MG63 (cell line): ENCODE measurements at regions not wholly inside any gene's neighbourhood (a gene's known extent, or its start where the extent isn't known, plus 50 kb on each side); places are given as distances from the start of the nearest gene placed in this dataset.

Experiments
- DNase-seq: peaks from one replicate; pipeline ENCODE4 v3.0.0-alpha.2; 2020
- H3K27me3 ChIP-seq: fragments of 250-450 bp; sonication (Bioruptor Pico); 2 replicates; pipeline ENCODE4 v1.5.1; 2020; ENCODE audit warnings: mild to moderate bottlenecking, moderate library complexity
- H3K36me3 ChIP-seq: fragments of 250-450 bp; sonication (Bioruptor Pico); 2 replicates; pipeline ENCODE4 v1.5.1; 2020; ENCODE audit warnings: mild to moderate bottlenecking, moderate library complexity
- H3K4me3 ChIP-seq: fragments of 250-450 bp; sonication (Bioruptor Pico); 2 replicates; pipeline ENCODE4 v1.5.1; 2020; ENCODE audit warnings: mild to moderate bottlenecking, moderate library complexity
- H3K9me3 ChIP-seq: fragments of 250-450 bp; sonication (Bioruptor Pico); 2 replicates; pipeline ENCODE4 v1.5.1; 2020; ENCODE audit warnings: mild to moderate bottlenecking, moderate library complexity

DNA sequence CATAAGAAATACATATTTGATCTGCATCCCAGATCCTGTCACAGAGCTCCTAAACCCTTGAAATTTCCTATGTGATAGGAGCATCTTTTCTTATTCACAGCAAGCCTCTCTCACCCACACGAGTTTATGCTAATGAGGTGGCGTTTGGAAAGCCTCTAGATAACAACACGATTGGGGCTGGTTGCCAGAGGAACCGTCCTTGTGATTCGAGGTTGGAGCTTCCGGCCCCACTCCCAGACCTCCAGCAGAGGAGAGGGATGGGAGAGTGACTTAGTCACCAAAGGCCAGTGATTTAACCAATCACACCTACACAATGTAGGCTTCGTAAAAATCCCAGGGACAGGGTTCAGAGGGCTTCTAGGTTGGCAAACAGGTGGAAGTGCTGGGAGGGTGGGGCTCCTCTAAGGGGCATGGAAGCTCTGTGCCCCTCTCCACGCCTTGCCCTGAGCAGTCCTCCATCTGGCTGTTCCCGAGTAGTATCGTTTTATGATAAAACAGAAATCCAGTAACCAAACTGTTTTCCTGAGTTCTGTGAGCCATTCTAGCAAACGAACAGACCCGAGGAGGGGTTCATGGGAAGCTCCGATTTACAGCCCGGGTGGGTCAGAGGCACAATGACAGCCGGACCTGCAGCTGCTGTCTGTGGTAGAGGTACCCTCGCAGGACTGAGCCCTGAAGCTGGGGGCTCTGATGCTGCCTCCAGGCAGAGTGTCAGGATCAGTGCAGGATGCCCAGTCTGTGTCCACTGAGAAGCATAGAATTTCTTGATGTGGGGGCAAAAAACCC is 238.1 kb upstream of the ARID1B start:
- Histone ChIP-seq H3K36me3 (no peaks in the 10 kb centered on the region), H3K4me3 (no peak overlapping the region), H3K9me3 (no peaks in the 10 kb centered on the region), H3K27me3 (no peaks in the 10 kb centered on the region)
- no peak for DNase-seq

DNA sequence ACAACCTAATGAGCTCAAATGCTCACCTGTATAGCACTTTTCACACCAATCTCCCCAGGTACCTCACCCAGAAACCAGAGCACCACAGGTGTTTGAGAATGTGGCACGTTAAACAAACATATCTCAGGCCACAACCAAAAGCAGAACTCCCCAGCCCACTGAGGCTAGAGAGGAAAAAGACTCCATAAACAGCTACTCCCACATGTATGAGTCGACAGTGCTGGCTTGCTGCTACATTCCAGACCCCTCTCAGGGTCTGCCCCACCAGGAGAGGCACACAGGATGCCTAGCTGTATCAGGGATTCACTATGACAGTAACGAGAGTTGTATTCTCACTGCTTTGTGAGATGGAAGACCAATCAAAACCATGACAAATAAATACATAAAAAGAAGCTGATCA is 242.6 kb upstream of the ARID1B start:
- DNase-seq, result no peak
- Histone ChIP-seq H3K9me3 (no peaks in the 10 kb centered on the region), H3K27me3 (no peaks in the 10 kb centered on the region), H3K4me3 (no peak overlapping the region), H3K36me3 (no peaks in the 10 kb centered on the region)

DNA sequence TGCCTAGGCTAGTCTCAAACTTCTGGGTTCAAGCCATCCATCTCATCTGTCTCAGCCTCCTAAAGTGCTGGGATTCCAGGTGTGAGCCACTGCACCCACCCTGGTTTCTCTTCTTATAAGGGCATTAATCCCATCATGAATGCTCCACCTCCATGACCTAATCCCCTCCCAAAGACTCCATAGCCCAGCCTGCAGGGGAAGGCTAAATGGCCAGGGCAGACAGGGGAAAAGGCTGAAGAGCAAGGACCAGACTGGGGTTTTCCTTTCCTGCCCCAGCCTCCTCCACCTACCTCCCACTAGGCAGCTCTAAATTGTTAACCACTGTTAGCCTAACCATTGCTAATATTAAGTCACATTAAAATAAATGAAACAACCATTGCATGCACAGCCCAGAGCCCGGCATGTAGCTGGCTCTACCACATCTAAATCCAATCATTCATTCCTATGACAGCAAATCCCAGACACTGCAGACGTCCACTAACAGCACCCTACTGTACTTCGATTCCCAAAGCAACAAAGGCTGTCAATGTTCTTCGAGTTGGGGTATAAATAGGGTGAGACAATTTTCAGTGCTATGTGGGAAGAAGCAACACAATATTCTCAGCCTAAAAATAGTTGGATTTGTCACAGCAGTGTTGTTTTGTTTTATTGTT is 243.2 kb upstream of the ARID1B start:
- Histone ChIP-seq H3K4me3 (no peak overlapping the region), H3K9me3 (no peaks in the 10 kb centered on the region), H3K36me3 (no peaks in the 10 kb centered on the region), H3K27me3 (no peaks in the 10 kb centered on the region)
- DNase-seq, result no peak

DNA sequence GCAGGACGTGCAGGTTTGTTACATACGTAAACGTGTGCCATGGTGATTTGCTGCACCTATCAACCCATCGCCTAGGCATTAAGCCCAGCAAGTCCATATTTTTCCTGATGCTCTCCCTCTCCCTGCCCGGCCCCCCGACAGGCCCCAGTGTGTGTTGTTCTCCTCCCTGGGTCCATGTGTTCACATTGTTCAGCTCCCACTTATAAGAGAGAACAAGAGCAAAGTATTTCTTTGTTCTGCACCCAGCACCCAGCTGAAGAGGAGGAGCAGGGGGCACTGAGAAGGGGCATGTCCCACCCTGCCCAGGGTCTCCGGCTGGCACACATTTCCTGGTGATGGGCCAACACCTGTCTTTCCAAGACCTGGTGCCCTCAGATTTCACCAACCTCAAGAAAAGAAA is 251.1 kb upstream of the ARID1B start:
- Histone ChIP-seq H3K36me3 (no peaks in the 10 kb centered on the region), H3K4me3 (no peak overlapping the region), H3K27me3 (no peaks in the 10 kb centered on the region), H3K9me3 (no peaks in the 10 kb centered on the region)
- no peak for DNase-seq

DNA sequence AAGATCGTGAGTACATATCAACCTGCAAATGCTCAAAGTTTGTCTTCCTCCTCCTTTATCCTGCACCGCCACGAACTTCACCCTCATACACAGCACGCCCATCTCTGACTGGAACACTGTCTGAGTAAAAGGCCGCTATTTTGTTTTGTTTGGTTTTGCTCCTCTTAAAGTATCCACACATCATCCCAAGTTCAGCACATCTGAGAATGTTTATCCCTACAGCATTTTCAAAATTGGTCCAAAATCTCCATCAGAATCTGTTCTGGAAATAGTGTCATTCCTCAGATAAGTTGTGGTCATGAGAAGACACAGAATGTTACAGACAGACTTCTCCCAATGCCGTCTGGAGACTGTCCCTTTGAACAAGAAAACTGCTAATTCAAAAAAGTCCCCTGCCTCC is 251.6 kb upstream of the ARID1B start:
- Histone ChIP-seq H3K36me3 (no peaks in the 10 kb centered on the region), H3K27me3 (no peaks in the 10 kb centered on the region), H3K4me3 (no peak overlapping the region), H3K9me3 (no peaks in the 10 kb centered on the region)
- no peak for DNase-seq

DNA sequence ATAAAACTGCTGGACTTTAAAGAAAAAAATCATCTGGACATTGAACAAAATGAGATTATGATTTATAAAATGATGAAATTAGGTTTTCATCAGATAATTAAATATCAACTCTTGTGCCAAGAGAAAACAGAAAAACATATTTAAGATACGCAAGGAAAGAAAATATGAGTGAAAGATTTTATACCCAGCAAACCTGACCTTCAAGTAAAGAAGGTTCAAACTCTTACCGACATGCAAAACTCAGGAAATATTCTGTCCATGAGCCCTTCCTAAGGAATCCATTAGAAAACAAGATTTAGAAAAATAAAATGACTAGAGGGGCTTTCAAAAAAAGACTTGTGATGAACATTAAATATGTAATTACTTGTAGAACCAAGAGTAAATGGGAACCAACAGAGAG is 257.2 kb upstream of the ARID1B start:
- Histone ChIP-seq H3K27me3 (no peaks in the 10 kb centered on the region), H3K36me3 (no peaks in the 10 kb centered on the region), H3K9me3 (peaks cover 4% of the 10 kb centered on the region; the same call in 1 of the 2 replicates), H3K4me3 (no peak overlapping the region)
- no peak for DNase-seq

DNA sequence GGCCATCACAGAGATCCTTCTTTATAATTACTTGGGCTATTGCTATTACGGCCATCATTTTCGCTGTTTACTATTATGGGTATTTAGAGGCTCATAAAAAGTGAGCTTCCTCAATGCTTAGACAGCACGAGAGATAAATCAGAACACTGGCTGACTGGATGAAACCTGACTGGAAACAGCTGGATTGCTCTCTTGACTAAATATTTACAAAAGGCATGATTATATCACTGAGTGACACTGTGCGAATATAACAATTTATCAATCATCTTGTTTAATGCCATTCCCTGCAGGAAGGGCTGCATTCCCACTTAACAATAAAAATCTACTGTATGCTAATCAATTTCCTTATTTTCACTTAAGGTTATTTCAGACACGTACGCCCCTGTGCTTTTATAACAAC is 260.1 kb upstream of the ARID1B start:
- no peaks in the 10 kb centered on the region for H3K36me3 ChIP-seq
- no peaks in the 10 kb centered on the region for H3K27me3 ChIP-seq
- H3K4me3 ChIP-seq, result no peak overlapping the region
- peaks cover 4% of the 10 kb centered on the region; the same call in 1 of the 2 replicates for H3K9me3 ChIP-seq
- DNase-seq, result no peak

DNA sequence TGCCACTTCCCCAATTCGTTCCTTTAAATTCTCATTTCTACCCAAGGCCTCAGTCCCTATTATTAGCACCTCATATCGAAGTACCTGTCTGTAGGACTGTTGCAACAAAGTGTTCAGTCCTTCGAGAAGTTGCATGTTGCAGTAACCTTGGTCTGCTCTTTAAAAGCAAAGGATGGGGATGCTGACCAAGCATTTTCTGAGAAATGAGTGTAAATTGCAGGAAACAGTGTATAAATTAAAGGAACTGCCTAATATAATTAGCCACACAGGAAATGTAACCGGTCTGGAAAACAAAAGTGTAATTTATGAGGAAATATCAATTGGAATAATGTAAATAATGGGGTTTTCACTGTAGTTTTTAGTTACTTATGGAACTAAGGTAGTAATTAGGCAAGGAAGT is 261.9 kb upstream of the ARID1B start:
- Histone ChIP-seq H3K27me3 (no peaks in the 10 kb centered on the region), H3K36me3 (no peaks in the 10 kb centered on the region), H3K4me3 (no peak overlapping the region), H3K9me3 (peaks cover 4% of the 10 kb centered on the region; the same call in 1 of the 2 replicates)
- DNase-seq, result no peak

DNA sequence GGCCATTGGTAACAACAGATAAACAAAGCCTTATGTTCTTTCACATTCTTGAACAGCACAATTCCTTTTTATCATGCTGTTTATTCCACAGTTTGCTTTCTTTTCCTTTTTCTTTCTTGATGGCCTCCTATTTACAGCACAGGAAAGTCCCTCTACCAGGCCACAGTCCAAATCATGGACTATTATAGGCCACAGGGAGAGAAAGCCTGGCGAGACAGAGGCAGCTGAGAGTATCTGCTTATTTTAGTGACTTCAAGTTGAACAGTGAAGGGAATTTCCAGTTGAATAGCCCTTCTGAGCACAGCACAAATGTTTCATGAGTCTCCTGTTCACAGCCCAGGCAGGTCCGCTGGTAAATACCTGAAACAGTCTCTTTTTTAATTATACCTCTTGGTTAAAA is 263.7 kb upstream of the ARID1B start:
- no peak overlapping the region for H3K4me3 ChIP-seq
- H3K36me3 ChIP-seq, result no peaks in the 10 kb centered on the region
- no peaks in the 10 kb centered on the region for H3K27me3 ChIP-seq
- no peak for DNase-seq
- H3K9me3 ChIP-seq, result no peaks in the 10 kb centered on the region

DNA sequence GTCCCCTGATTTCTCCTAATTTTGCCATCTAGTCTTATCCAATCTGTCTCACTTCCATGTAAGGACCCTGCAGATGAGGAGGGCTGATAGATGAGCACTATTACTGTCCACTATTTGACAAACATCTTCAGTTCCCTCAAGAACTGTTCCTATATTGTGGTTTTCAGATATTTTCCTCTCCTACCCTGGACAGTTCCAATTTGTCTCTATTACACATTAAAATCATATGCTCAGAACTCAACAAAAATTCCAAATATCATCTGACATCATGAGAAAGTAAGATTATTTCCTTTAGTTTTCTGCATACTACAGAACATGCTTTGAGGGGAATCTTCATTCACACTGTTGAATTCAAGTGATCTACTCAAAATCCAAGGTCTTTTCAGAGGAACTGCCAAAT is 265.6 kb upstream of the ARID1B start:
- H3K27me3 ChIP-seq, result no peaks in the 10 kb centered on the region

DNA sequence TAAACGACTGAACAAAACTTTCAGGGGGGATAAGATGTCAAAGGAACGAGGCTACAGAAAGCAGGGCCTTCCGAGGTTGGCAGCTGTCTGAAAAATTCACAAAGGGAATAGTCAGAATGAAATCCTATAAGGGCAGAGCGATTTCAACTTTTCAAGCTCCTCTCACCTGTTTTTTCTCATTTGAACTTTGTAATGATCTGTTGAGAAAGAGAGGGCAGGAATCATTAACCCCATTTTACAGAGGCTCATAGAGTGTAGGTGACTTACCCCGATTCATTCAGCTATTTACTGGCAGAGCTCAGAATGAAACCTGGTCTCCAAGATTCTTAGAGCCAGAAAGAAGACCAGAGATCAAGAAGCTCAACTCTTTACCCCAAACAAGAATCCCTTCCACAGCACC is 266.1 kb upstream of the ARID1B start:
- H3K27me3 ChIP-seq, result no peaks in the 10 kb centered on the region
- no peaks in the 10 kb centered on the region for H3K36me3 ChIP-seq
- no peaks in the 10 kb centered on the region for H3K9me3 ChIP-seq
- H3K4me3 ChIP-seq, result no peak overlapping the region
- DNase-seq, result no peak

More for the DNA sequence above, 265.6 kb upstream of the ARID1B start:
- Histone ChIP-seq H3K9me3 (no peaks in the 10 kb centered on the region), H3K4me3 (no peak overlapping the region), H3K36me3 (no peaks in the 10 kb centered on the region)
- DNase-seq, result no peak

DNA sequence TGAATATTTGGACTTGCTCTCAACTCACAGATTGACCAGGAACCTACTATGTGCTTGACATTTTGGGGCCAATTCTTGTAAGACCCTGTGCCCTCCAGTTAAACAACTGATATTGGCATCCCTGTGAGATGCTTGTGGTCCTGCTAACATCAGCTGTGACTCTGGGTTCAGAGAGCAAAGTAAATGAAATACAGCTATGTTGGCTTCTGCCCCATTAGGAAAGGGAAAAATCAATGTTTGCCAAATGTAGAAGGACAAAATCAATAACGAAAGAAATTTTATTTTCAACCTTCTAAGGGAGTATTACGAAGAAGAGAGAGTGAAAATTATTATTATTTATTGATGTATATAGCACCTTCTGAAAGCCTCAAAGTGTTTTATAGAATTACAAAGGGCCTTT is 266.9 kb upstream of the ARID1B start:
- H3K27me3 ChIP-seq, result no peaks in the 10 kb centered on the region
- H3K36me3 ChIP-seq, result no peaks in the 10 kb centered on the region
- H3K9me3 ChIP-seq, result no peaks in the 10 kb centered on the region
- DNase-seq, result no peak
- no peak overlapping the region for H3K4me3 ChIP-seq

DNA sequence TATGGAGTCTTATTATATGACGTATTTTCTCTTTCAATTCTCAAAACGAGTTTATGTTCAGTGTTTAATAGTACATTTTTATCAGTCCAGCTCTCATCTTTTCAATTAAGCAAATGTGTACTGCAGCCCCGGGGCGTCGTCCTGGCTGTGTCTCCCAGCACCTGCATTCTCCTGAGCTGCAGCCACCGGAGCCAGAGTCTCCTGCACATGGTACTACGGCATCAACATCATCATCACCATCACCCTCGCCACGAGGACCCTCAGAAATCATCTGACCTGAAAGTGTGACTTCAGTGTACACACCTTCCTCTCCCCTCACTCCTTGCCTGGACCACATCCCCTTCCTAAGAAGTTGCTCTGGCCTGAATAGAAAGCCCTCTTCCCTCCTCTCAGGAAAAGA is 267.7 kb upstream of the ARID1B start:
- no peaks in the 10 kb centered on the region for H3K9me3 ChIP-seq
- DNase-seq, result no peak
- H3K4me3 ChIP-seq, result no peak overlapping the region
- H3K27me3 ChIP-seq, result no peaks in the 10 kb centered on the region
- H3K36me3 ChIP-seq, result no peaks in the 10 kb centered on the region

DNA sequence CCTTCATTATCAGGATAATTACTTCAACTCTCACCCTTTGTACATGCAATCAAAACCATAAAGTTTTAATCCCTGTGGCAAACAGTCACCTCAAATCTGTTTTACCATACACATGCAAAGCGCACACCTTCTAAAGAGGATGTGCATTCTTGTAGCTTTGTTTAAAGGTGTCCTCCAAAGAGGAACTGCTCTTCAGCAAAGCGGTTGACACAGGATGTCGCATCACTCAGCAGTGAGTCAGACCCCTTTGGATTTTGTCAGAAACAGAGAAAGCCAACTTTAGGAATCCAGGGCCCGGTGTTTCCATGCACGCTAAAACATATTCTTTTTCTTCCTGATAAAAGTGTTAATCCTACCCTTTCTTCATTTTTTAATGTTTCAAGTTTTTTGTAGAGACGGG is 268.3 kb upstream of the ARID1B start:
- Histone ChIP-seq H3K27me3 (no peaks in the 10 kb centered on the region), H3K4me3 (no peak overlapping the region), H3K36me3 (no peaks in the 10 kb centered on the region), H3K9me3 (no peaks in the 10 kb centered on the region)
- peak; percentile 9 for DNase-seq

DNA sequence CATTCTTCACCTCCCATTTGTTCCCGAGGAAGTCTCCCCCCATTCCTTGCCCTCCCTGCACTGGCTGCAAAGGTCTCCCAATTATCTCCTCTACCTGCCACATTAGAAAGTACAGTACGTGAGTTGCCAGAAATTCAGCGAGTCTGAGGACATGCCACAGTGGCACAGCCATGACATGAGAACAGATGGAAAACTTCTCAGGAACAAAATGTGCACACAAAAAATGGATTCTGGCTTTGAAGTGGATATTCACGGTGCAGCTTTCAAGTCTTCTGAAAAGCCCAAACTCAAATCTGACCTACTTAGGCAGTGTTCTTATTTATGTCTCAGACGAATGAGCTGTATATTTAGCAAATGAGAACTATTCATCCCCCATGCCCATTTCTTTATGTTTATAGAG is 269.1 kb upstream of the ARID1B start:
- H3K4me3 ChIP-seq, result no peak overlapping the region

DNA sequence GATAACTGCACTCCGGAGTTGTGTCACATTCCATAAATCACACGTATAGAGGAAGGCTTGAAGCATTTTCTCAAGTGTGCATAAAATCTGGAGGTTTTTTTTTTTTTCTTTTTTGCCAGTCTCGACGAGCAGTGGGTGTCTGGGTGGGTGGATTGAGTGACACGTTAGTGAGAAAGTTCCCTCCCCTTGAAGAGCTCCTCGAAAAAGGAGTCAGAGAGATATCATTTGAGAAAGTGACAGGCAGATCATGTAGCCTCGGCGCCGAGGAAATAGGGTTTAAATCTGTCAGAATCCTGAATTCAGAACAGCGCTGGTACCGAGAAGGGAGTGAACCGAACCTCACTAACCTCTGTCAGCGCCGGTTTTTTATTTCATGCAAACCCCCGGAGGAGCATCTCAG is 269.5 kb upstream of the ARID1B start:
- H3K36me3 ChIP-seq, result no peaks in the 10 kb centered on the region
- H3K9me3 ChIP-seq, result no peaks in the 10 kb centered on the region
- no peak for DNase-seq
- no peak overlapping the region for H3K4me3 ChIP-seq
- H3K27me3 ChIP-seq, result no peaks in the 10 kb centered on the region

More for the DNA sequence above, 269.1 kb upstream of the ARID1B start:
- Histone ChIP-seq H3K9me3 (no peaks in the 10 kb centered on the region), H3K36me3 (no peaks in the 10 kb centered on the region), H3K27me3 (no peaks in the 10 kb centered on the region)
- DNase-seq, result no peak

DNA sequence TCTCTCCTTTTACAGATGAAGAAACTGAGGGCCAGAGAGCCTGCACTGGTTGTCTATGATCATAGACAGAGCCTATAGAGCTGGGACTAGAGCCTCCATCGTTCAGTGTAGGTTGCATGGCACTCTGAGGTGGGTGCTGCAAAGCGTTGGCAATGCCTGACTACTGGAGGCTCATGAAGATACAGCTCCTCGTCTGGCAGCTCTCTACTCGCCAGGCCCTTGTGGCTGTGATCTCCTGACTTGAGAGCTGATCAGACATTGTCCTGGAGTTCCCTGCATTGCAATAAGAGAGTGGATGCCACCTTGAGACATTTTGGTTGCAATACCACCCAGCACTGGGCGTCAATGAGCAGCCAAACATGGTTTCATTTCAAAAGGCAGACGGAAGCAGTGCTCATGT is 270.1 kb upstream of the ARID1B start:
- H3K27me3 ChIP-seq, result no peaks in the 10 kb centered on the region
- DNase-seq, result no peak
- no peak overlapping the region for H3K4me3 ChIP-seq
- H3K36me3 ChIP-seq, result no peaks in the 10 kb centered on the region
- no peaks in the 10 kb centered on the region for H3K9me3 ChIP-seq

DNA sequence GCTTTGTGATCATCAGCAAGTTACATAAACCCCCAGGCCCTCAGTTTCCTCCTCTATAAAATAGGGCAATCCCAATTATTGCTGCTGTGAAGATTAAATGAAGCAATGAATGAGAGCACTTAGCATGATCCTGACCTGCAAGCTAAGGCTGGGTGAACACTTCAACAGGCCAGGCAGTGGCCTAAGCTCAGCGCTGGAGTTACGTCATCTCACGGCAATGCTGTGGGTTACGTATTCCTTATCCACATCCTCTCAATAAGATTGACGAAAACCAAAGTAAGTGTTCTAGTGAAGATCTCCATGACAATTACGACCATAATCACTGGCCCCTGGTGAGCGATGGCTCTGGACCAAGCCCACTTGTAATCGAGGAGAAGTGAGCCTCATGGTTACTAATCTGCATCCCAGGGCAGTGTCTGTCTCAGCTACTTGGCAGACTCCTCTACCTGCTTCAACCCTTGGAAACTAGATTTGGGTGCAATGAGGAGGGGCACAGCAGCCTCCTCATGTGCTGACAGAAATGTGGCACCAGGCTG is 274.1 kb upstream of the ARID1B start:
- no peak for DNase-seq
- H3K4me3 ChIP-seq, result no peak overlapping the region

More for the DNA sequence above, 274.1 kb upstream of the ARID1B start:
- Histone ChIP-seq H3K36me3 (no peaks in the 10 kb centered on the region), H3K27me3 (no peaks in the 10 kb centered on the region), H3K9me3 (no peaks in the 10 kb centered on the region)
